CD4-positive, alpha-beta T cell treated with Interleukin-6 for 4 hours (primary cell): ENCODE measurements at regions not wholly inside any gene's neighbourhood (a gene's known extent, or its start where the extent isn't known, plus 50 kb on each side); places are given as distances from the start of the nearest gene placed in this dataset.
"Not testable (repeated sequence)": the region's sequence is repeated elsewhere in the genome, so short reads cannot be mapped to it uniquely, and the experiment has no call there.

ENCODE experiments used
- DNase-seq: peaks from one replicate; pipeline ENCODE4 v3.0.0-alpha.2; 2020; ENCODE audit warnings: mixed read lengths

- no peak for DNase-seq
Measured at GRCh38 chr7:130948822-130949221, 214.8 kb upstream of the KLF14 start.

- DNase-seq, result no peak
Measured at GRCh38 chr7:130949550-130949949, 215.5 kb upstream of the KLF14 start.

GRCh38 chr7:130950054-130950453 lies 216.0 kb upstream of the KLF14 start:
- no peak for DNase-seq

GRCh38 chr7:130950741-130951140 lies 216.7 kb upstream of the KLF14 start:
- DNase-seq, result no peak

GRCh38 chr7:130951303-130951975 lies 217.4 kb upstream of the KLF14 start:
- DNase-seq, result no peak

GRCh38 chr7:130951976-130952876 lies 218.2 kb upstream of the KLF14 start:
- no peak for DNase-seq

GRCh38 chr7:130953196-130953595 lies 219.2 kb upstream of the KLF14 start:
- DNase-seq, result no peak

- DNase-seq, result no peak
Measured at GRCh38 chr7:130954918-130955564, 221.0 kb upstream of the KLF14 start.

- no peak for DNase-seq
Measured at GRCh38 chr7:130955565-130955919, 221.5 kb upstream of the KLF14 start.

- DNase-seq, result peak; percentile 30
Measured at GRCh38 chr7:130956417-130957136, 222.6 kb upstream of the KLF14 start.

GRCh38 chr7:130957137-130957513 lies 223.1 kb upstream of the KLF14 start:
- peak; percentile 57 for DNase-seq

GRCh38 chr7:130957722-130958435 lies 223.9 kb upstream of the KLF14 start:
- not testable (repeated sequence) for DNase-seq

GRCh38 chr7:130958846-130959245 lies 224.8 kb upstream of the KLF14 start:
- no peak for DNase-seq

- DNase-seq, result peak; percentile 28
Measured at GRCh38 chr7:130959743-130960207, 225.8 kb upstream of the KLF14 start.

- peak; percentile 69 for DNase-seq
Measured at GRCh38 chr7:130960208-130960988, 226.4 kb upstream of the KLF14 start.

GRCh38 chr7:130961128-130961601 lies 227.2 kb upstream of the KLF14 start:
- peak; percentile 69 for DNase-seq

- DNase-seq, result no peak
Measured at GRCh38 chr7:130962109-130962508, 228.1 kb upstream of the KLF14 start.

- DNase-seq, result no peak
Measured at GRCh38 chr7:130963339-130963738, 229.3 kb upstream of the KLF14 start.

- no peak for DNase-seq
Measured at GRCh38 chr7:130965515-130965914, 231.5 kb upstream of the KLF14 start.

GRCh38 chr7:130966246-130967009 lies 232.4 kb upstream of the KLF14 start:
- no peak for DNase-seq
